Bronchial epithelial cell (primary cell): ENCODE measurements at regions not wholly inside any gene's neighbourhood (a gene's known extent, or its start where the extent isn't known, plus 50 kb on each side); places are given as distances from the start of the nearest gene placed in this dataset.
"Not testable (repeated sequence)": the region's sequence is repeated elsewhere in the genome, so short reads cannot be mapped to it uniquely, and the experiment has no call there.

ENCODE experiments used
- DNase-seq: peaks from one replicate; pipeline ENCODE4 v3.0.0-alpha.2; 2010; ENCODE audit warnings: low read depth
- FAIRE-seq: peaks from 2 replicates; lab custom pipeline; 2011; peaks lifted over from hg19 to GRCh38; lab: Jason Lieb, UNC
- H3K27me3 ChIP-seq: 2 replicates; pipeline ENCODE4 v1.5.1; 2011; ENCODE audit warnings: low read length; ENCODE audit not compliant: control insufficient read depth, insufficient read depth
- H3K36me3 ChIP-seq: 2 replicates; pipeline ENCODE4 v1.5.1; 2011; ENCODE audit warnings: low read length; ENCODE audit not compliant: control insufficient read depth, insufficient read depth
- H3K4me3 ChIP-seq: 2 replicates; pipeline ENCODE4 v1.5.1; 2011; ENCODE audit warnings: mild to moderate bottlenecking, low read depth, low read length, control low read depth
- TF ChIP-seq, protein P1 (sequence below): IDR thresholded peaks from 2 replicates; pipeline ENCODE4 v1.5.1; 2011; ENCODE audit warnings: mild to moderate bottlenecking, moderate library complexity, low read length, control low read depth, inconsistent platforms; ENCODE audit not compliant: insufficient read depth, severe bottlenecking

DNA sequence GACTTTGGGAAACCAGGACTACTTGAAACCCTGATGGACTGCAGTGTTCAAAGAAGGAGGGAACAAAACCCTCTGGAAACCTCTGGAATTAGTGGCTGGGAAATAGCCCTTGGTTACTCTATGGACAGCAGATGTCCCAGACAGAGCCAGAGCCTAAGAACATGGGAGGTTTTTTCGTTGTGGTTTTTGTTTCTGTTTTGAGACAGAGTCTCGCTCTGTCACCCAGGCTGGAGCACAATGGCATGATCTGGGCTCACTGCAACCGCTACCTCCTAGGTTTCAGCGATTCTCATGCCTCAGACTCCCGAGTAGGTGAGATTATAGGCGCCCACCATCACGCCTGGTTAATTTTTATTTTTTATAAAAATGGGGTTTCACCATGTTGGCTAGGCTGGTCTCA lies 1378.7 kb downstream of the AACS start:
- Histone ChIP-seq H3K27me3 (no peaks in the 10 kb centered on the region), H3K36me3 (no peaks in the 10 kb centered on the region), H3K4me3 (no peak overlapping the region)
- FAIRE-seq (no peak), DNase-seq (no peak)
- TF ChIP-seq, protein P1, sequence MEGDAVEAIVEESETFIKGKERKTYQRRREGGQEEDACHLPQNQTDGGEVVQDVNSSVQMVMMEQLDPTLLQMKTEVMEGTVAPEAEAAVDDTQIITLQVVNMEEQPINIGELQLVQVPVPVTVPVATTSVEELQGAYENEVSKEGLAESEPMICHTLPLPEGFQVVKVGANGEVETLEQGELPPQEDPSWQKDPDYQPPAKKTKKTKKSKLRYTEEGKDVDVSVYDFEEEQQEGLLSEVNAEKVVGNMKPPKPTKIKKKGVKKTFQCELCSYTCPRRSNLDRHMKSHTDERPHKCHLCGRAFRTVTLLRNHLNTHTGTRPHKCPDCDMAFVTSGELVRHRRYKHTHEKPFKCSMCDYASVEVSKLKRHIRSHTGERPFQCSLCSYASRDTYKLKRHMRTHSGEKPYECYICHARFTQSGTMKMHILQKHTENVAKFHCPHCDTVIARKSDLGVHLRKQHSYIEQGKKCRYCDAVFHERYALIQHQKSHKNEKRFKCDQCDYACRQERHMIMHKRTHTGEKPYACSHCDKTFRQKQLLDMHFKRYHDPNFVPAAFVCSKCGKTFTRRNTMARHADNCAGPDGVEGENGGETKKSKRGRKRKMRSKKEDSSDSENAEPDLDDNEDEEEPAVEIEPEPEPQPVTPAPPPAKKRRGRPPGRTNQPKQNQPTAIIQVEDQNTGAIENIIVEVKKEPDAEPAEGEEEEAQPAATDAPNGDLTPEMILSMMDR = no peak

DNA sequence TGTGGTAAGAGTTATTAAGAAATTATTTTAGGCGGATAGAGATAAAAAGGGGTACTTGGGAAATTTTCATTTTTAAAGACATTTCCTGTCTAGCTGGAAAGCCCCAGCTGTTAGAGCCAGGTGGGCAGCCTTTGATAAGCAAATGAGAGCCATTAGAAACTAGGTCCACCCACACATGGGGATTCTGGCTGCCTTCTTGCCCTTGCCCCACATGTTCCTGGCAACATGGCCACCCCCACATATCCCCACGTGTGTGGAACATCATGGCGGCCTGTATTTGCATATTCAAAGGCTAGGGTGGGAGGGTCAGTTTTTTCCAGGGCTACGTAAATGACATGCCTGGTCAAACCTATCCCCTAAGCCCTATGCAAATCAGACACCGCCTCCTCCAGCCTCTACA lies 1382.1 kb downstream of the AACS start:
- DNase-seq (no peak), FAIRE-seq (no peak)
- TF ChIP-seq, protein P1 = no peak
- Histone ChIP-seq H3K27me3 (no peaks in the 10 kb centered on the region), H3K36me3 (no peaks in the 10 kb centered on the region), H3K4me3 (no peak overlapping the region)

DNA sequence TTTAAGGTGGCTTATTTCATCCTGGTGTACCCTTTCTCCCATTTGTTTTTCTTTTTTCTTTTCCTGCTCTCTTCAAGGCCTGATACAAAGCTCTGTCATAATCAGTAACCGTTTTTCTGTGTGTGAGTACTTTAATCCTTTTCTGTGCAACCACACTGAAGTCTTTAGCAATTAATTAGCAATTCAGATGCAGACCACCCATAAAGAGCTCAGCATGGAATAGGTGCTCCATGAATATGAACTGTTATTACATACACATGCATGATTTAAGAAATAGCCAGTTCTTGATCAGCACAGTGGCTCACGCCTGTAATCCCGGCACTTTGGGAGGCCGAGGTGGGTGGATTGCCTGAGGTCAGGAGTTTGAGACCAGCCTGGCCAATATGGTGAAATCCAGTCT lies 1386.6 kb downstream of the AACS start:
- FAIRE-seq (no peak), DNase-seq (no peak)
- TF ChIP-seq, protein P1 = no peak
- H3K36me3 ChIP-seq = no peaks in the 10 kb centered on the region
- no peak overlapping the region for H3K4me3 ChIP-seq
- no peaks in the 10 kb centered on the region for H3K27me3 ChIP-seq

DNA sequence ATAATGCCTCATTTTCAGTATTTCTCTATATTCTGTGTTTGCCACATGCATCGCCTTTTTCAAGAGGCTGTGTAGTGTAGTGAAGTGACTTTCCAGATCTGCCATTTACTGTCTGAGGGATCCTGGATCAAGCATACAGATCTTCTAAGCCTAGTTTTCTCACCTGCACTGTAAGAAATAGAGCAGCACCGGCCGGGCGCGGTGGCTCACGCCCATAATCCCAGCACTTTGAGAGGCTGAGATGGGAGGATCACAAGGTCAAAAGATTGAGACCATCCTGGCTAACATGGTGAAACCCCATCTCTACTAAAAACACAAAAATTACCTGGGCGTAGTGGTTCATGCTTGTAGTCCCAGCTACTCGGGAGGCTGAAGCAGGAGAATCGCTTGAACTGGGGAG lies 1387.5 kb downstream of the AACS start:
- H3K27me3 ChIP-seq, H3K4me3 ChIP-seq, DNase-seq, H3K36me3 ChIP-seq, FAIRE-seq: not testable (repeated sequence)

DNA sequence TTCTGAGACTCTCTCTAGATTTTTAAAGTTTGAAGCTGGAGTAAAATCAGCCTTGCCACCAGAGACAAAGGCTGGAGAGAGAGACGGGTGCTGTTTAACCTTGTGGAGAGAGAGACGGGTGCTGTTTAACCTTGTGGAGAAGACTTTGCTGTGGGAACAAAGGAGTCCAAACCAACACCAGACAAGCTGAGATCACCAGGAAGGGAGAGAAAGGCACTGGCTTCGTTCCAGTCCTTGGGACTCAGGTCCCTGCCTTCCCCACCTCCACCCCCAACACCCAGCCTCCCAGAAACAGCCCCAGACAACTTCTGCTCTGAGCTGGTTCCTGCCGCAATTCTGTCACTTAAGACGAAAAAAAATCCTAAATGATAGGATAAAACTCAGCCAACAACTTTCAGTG lies 1389.3 kb downstream of the AACS start:
- FAIRE-seq = no peak
- TF ChIP-seq, protein P1 = no peak
- H3K36me3 ChIP-seq = no peaks in the 10 kb centered on the region
- H3K4me3 ChIP-seq = no peak overlapping the region
- no peak for DNase-seq
- no peaks in the 10 kb centered on the region for H3K27me3 ChIP-seq

DNA sequence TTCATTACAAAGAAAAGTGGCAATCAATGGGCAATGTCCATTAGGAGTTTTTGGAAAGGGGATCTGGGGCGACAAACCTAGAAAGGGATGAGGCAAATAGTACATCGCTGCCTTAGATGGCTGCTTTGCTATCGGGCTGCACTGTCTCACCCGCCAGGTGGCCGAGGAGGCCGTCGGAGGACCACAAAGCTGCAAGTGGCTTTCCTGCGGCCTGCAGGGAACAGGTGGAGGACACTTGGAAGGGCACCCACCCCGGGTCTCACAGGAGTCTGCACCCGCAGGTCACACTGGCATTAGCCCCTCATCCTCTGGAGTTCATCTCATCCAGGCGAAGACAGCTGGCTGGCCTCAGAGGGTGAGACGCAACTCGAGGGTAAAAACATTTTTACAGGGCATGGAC lies 1392.5 kb downstream of the AACS start:
- DNase-seq = no peak
- H3K27me3 ChIP-seq = no peaks in the 10 kb centered on the region
- no peak for FAIRE-seq
- TF ChIP-seq, protein P1 = no peak
- H3K4me3 ChIP-seq = no peak overlapping the region
- H3K36me3 ChIP-seq = no peaks in the 10 kb centered on the region
